NCI-H2171 (cell line): ENCODE measurements at regions not wholly inside any gene's neighbourhood (a gene's known extent, or its start where the extent isn't known, plus 50 kb on each side); places are given as distances from the start of the nearest gene placed in this dataset.
"Not testable (repeated sequence)": the region's sequence is repeated elsewhere in the genome, so short reads cannot be mapped to it uniquely, and the experiment has no call there.

Experiments used
- DNase-seq: peaks from one replicate; lab custom pipeline; 2025; lab: John Stamatoyannopoulos, UW

GRCh38 chr9:134561427-134562145, 80.0 kb upstream of the COL5A1 start:
- DNase-seq: no peak

GRCh38 chr9:134562146-134562849, 79.3 kb upstream of the COL5A1 start:
- no peak for DNase-seq

GRCh38 chr9:134563397-134563796, 78.2 kb upstream of the COL5A1 start:
- no peak for DNase-seq

- DNase-seq: no peak
Observed at GRCh38 chr9:134564431-134565170, 77.0 kb upstream of the COL5A1 start.

- DNase-seq: no peak
Observed at GRCh38 chr9:134565316-134565915, 76.2 kb upstream of the COL5A1 start.

- no peak for DNase-seq
Observed at GRCh38 chr9:134566196-134566847, 75.3 kb upstream of the COL5A1 start.

GRCh38 chr9:134566936-134567335, 74.7 kb upstream of the COL5A1 start:
- DNase-seq: no peak

GRCh38 chr9:134568116-134568515, 73.5 kb upstream of the COL5A1 start:
- DNase-seq: no peak

GRCh38 chr9:134568811-134569210, 72.8 kb upstream of the COL5A1 start:
- no peak for DNase-seq

- no peak for DNase-seq
Observed at GRCh38 chr9:134569626-134570025, 72.0 kb upstream of the COL5A1 start.

GRCh38 chr9:134570151-134570621, 71.4 kb upstream of the COL5A1 start:
- DNase-seq: peak; percentile 97

GRCh38 chr9:134570711-134571325, 70.8 kb upstream of the COL5A1 start:
- DNase-seq: peak; percentile 36

GRCh38 chr9:134571326-134571931, 70.2 kb upstream of the COL5A1 start:
- peak; percentile 44 for DNase-seq

- no peak for DNase-seq
Observed at GRCh38 chr9:134571946-134572917, 69.4 kb upstream of the COL5A1 start.

- DNase-seq: not testable (repeated sequence)
Observed at GRCh38 chr9:134574686-134575085, 66.9 kb upstream of the COL5A1 start.

- no peak for DNase-seq
Observed at GRCh38 chr9:134575103-134575900, 66.3 kb upstream of the COL5A1 start.

GRCh38 chr9:134575901-134576176, 65.8 kb upstream of the COL5A1 start:
- DNase-seq: no peak

- DNase-seq: no peak
Observed at GRCh38 chr9:134585021-134585561, 56.5 kb upstream of the COL5A1 start.
